ENCODE measurements at regions not wholly inside any gene's neighbourhood (a gene's known extent, or its start where the extent isn't known, plus 50 kb on each side); places are given as distances from the start of the nearest gene placed in this dataset.
"Not testable (repeated sequence)": the region's sequence is repeated elsewhere in the genome, so short reads cannot be mapped to it uniquely, and the experiment has no call there.

DNA sequence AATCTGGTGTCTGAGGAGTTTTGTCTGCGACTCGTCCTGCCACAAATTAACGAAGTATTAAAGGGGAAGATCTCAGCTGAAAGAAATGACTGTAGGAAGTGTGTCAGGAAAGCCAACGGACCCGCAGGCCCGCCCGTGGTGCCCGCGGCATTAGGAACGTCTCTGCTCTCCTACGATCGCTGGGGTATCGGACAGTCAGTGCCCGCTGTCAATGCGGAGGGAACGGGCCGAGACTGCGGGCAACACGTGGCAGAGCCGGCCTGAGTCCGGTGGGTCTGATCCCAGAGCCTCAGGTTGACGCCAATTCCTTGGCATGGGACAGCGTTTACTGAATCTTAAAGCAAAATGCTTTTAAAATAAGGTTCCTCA, 128.7 kb downstream of the KBTBD2 start:
- DNase-seq (ENCODE audit: low read depth): no peak

DNA sequence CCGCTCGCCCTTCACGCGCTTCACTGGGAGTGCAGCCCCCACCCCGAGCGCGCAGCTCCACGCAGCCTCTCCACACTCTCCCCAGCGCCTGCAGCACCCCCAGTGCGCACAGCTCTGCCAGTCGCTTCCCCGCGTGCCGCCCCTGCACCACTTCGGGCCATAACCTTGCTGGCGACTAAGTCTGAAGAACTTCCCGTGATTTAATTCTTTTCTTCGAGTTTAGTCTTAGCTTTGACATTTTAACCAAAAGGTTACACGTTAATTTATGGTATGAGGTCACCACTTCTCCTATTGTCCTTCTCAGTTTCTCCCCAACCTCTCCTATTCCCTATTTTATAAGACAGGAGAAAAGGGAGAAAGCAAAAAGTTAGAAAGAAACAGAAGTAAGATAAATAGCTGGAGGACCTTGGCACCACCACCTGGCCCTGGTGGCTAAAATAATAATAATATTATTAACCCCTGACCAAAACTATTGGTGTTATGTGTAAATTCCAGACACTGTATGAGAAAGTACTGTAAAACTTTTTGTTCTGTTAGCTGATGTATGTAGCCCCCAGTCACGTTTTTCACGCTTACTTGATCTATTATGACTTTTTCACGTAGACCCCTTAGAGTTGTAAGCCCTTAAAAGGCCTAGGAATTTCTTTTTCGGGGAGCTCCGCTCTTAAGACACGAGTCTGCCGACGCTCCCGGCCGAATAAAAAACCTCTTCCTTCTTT, 129.2 kb downstream of the KBTBD2 start:
- not testable (repeated sequence) for DNase-seq (ENCODE audit: low read depth)

DNA sequence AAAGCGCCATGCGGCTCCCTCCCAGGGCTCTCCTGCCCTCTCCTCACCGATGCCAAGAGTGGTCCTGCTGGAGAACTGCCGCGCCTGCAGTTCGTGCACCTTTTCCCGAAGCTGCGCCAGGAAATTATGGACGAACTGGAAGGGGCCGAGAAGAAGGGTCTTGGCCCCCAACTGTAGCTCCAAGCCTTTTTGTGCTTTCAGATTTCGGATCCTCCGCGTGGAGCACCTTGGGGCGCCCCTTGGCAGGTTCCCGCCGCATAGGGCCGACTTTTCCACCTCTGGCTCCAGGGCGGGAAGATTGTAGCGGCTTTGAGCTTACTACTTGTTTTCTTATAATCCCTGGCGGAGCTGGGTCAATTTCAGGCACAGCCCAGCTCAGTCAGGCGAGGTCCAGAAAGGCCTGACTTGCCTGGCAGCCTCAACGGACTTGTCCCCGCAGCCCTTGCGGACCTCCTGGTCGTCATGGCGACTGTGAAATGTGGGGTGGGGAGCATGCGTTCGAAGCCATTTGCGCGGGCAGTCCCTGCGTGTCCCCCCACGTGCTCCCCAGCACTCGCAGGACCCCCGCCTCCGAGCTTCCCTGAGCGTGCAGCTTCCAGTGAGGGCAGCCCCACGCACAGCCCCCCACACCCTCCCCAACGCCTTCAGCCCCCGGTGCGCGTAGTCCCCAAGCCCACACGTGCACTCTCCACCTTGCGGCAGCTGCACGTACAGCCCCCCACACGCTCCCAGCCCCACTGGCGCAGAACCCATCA, 129.9 kb downstream of the KBTBD2 start:
- no peak for DNase-seq (ENCODE audit: low read depth)

GRCh38 chr7:32760755-32761154, 130.8 kb downstream of the KBTBD2 start:
- DNase-seq (ENCODE audit: low read depth): not testable (repeated sequence)

GRCh38 chr7:32759859-32760258, 131.7 kb downstream of the KBTBD2 start:
- not testable (repeated sequence) for DNase-seq (ENCODE audit: low read depth)

GRCh38 chr7:32753872-32754271, 137.7 kb downstream of the KBTBD2 start:
- not testable (repeated sequence) for DNase-seq (ENCODE audit: low read depth)

DNA sequence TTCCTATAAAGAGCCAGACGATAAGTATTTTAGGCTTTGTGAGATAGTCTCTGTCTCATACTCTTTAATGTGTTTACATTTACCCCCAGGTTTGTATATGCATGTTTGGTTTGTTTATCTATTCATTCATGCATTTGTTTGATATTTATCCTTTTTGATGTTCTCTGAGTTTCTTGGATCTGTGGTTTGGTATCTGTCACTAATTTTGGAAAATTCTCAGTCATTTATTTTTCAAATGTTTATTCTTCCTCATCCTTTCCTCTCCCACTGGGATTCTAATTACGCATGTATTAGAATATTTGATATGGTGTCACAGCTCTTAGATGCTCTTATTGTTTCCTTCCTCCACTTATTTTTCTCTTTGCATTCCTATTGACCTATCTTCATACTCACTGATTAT, 143.2 kb downstream of the KBTBD2 start:
- not testable (repeated sequence) for DNase-seq (ENCODE audit: low read depth)

- not testable (repeated sequence) for DNase-seq (ENCODE audit: low read depth)
Measured at GRCh38 chr7:32747443-32748148, 144.0 kb downstream of the KBTBD2 start.

DNA sequence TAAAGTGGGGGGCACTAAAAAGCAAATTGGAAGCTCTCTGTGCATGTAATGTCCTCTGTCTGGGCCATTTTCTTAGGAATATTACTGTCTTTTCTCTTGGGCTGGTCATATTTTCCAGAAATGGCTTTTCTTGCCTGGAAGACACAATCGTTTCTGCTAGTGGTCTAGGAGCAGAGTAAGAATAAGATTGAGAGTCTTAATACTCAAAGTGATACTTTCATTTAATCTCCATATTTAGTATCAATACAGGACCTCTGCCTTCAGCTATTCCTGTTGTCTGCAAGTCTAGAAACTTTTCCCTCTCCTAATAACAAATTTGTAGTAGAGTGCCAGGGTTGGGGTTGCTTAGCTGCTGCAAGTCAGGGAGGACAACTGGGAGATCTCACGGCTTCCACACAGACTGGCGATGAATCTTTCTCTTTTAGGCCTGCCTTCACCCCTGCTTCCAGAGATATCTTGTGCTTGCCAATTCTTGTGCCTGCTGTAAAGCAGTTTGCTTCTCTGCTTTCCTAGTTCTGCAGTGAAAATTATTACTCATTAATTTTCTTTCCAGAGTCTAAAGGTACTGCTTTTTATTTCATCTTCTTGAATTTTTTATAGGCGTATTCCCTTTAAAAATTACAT, 149.6 kb downstream of the KBTBD2 start:
- DNase-seq (ENCODE audit: low read depth): not testable (repeated sequence)

- not testable (repeated sequence) for DNase-seq (ENCODE audit: low read depth)
Measured at GRCh38 chr7:32739749-32740148, 151.8 kb downstream of the KBTBD2 start.

GRCh38 chr7:32738390-32738789, 153.2 kb downstream of the KBTBD2 start:
- not testable (repeated sequence) for DNase-seq (ENCODE audit: low read depth)

GRCh38 chr7:32732767-32733166, 158.8 kb downstream of the KBTBD2 start:
- not testable (repeated sequence) for DNase-seq (ENCODE audit: low read depth)

DNA sequence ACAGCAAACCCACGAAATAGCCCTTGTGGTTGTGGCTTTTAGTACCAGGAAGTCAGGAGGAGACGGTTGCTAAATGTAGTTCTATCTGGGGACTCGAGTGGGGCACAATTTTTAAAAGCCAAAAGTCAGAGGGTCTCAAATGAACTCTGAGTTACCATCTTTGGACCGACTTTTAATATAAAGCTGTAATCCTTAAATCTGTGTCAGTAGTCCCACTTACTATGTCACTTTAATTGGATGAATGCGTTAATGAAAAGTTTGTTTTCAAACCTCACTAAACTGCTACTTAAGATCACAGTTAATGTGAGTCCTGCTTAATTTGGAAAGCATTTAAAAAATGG, 162.3 kb downstream of the KBTBD2 start:
- DNase-seq (ENCODE audit: low read depth): not testable (repeated sequence)

DNA sequence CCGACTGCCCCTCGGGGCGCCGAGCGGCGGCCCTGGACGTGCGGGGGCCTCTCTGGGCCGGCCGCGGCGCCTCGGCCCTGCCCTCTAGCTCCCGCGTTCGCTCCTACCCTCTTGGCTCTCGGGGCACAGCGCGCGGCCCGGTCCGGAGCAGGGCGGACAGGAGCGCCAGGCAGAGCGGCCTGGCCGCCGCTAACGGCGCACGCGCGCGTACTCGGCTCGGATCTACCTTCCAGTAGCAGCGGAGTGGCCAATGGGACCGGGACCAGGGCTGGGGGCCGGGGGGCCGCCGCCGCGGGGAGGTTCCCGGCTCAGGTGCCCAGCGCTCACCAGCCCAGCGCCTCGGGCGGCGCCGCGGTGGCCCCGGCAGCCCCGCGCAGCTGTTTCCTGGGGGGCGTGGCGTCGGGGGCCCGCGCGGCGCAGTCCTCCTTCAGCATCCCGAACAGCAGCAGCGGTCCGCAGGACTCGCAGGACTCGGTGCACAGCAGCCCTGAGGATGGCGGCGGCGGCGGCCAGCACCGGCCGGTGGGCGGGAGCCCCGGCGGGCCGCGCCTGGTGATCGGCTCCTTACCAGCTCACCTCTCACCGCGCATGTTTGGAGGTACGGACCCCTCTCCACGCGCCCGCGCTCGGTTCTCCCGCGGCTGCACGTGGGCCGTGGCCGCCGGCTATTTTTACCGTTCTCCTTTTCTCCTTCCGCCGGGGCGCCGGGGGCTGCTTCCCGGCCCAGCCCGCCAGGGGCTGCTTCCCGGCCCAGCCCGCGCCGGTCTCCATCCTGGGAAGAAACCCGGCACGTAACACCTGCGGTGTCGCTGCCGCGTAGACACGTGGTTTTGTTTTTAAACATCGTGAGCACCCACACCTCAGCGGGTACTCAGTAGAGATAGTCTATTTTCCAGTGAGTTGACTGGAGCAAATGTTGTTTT, 162.9 kb downstream of the KBTBD2 start:
- DNase-seq (ENCODE audit: low read depth): peak; percentile 92

- peak; percentile 81 for DNase-seq (ENCODE audit: low read depth)
Measured at GRCh38 chr7:32727483-32728411, 163.8 kb downstream of the KBTBD2 start.

- not testable (repeated sequence) for DNase-seq (ENCODE audit: low read depth)
Measured at GRCh38 chr7:32722837-32723236, 168.7 kb downstream of the KBTBD2 start.

- no peak for DNase-seq (ENCODE audit: low read depth)
Measured at GRCh38 chr7:32694182-32694581, 197.4 kb downstream of the KBTBD2 start.

GRCh38 chr7:32691965-32692815, 196.9 kb downstream of the AVL9 start:
- DNase-seq (ENCODE audit: low read depth): not testable (repeated sequence)

DNA sequence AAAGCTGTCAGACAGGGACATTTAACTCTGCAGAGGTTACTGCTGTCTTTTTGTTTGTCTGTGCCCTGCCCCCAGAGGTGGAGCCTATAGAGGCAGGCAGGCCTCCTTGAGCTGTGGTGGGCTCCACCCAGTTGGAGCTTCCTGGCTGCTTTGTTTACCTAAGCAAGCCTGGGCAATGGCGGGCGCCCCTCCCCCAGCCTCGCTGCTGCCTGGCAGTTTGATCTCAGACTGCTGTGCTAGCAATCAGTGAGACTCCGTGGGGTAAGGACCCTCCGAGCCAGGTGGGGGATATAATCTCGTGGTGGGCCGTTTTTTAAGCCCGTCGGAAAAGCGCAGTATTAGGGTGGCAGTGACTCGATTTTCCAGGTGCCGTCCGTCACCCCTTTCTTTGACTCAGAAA, 192.8 kb downstream of the AVL9 start:
- not testable (repeated sequence) for DNase-seq (ENCODE audit: low read depth)

All from Daoy (cell line).